Tibial nerve (tissue), 4 donors: ENCODE measurements at regions not wholly inside any gene's neighbourhood (a gene's known extent, or its start where the extent isn't known, plus 50 kb on each side); places are given as distances from the start of the nearest gene placed in this dataset.

Experiments
- DNase-seq, 2 donors: peaks; one replicate each; pipeline ENCODE4 v3.0.0-alpha.2; 2019; ENCODE audit warnings: low spot score in 2 of 2
- H3K27ac ChIP-seq, 4 donors: fragments of 200-600 bp; sonication (generic) in 3 of 4; one replicate each; pipeline ENCODE4 v1.5.1; 2017 to 2019; ENCODE audit warnings: mild to moderate bottlenecking in 1 of 4
- H3K27me3 ChIP-seq, 2 donors: fragments of 200-600 bp; sonication (generic) in 1 of 2; one replicate each; pipeline versions ENCODE4 v1.5.1 to v1.6.0; 2017 to 2019
- H3K36me3 ChIP-seq, 3 donors: fragments of 200-600 bp; sonication (generic); one replicate each; pipeline ENCODE4 v1.5.1; 2018 to 2019
- H3K4me1 ChIP-seq, 4 donors: fragments of 200-600 bp; sonication (generic) in 3 of 4; one replicate each; pipeline ENCODE4 v1.5.1; 2017 to 2019
- H3K4me3 ChIP-seq, 4 donors: fragments of 200-600 bp; sonication (generic) in 3 of 4; one replicate each; pipeline ENCODE4 v1.5.1; 2017 to 2019; ENCODE audit warnings: mild to moderate bottlenecking in 1 of 4, moderate library complexity in 1 of 4
- H3K9me3 ChIP-seq, 4 donors: fragments of 200-600 bp; sonication (generic) in 3 of 4; one replicate each; pipeline ENCODE4 v1.5.1; 2017 to 2019
- CTCF ChIP-seq, 5 experiments: fragments of 200-600 bp in 3 of 5; fragments of 450-650 bp in 2 of 5; sonication (generic) in 3 of 5; IDR thresholded peaks; one replicate each; pipeline ENCODE4 v1.5.1; 2016 to 2019; ENCODE audit warnings: antibody characterized with exemption in 5 of 5, mild to moderate bottlenecking in 3 of 5, moderate library complexity in 2 of 5
- EP300 ChIP-seq, 2 donors: sonication (generic); formaldehyde crosslinking; IDR thresholded peaks; one replicate each; pipeline ENCODE4 v1.6.1; 2017; ENCODE audit warnings: antibody characterized with exemption in 2 of 2, mild to moderate bottlenecking in 1 of 2
- POLR2A ChIP-seq, 2 donors: fragments of 450-650 bp; IDR thresholded peaks; one replicate each; pipeline ENCODE4 v1.6.1; 2017; ENCODE audit warnings: antibody characterized with exemption in 2 of 2, mild to moderate bottlenecking in 2 of 2, moderate library complexity in 2 of 2
- WGBS, 2 donors: methylation state at CpG; one replicate each; pipeline ENCODE4 v1.1.5; 2018; 5-methylcytosine and 5-hydroxymethylcytosine counted together

- no peaks in the 10 kb centered on the region for H3K4me1 ChIP-seq
- H3K36me3 ChIP-seq = no peaks in the 10 kb centered on the region
- peaks cover 0 to 27% (median 3%) of the 10 kb centered on the region in 4 donors for H3K9me3 ChIP-seq
- no peak overlapping the region for H3K27ac ChIP-seq
- no peak overlapping the region for H3K4me3 ChIP-seq
- no peaks in the 10 kb centered on the region for H3K27me3 ChIP-seq
- WGBS, 2 donors = 68% methylated on average over 2 of the region's 2 CpGs
- DNase-seq = no peak
- no peak for TF ChIP-seq EP300 (IDR thresholded peaks at IDR 0.05)
- TF ChIP-seq POLR2A (IDR thresholded peaks at IDR 0.05) = no peak
- TF ChIP-seq CTCF (IDR thresholded peaks at IDR 0.05) = no peak
Observed at GRCh38 chr22:22982616-22983015, 87.7 kb upstream of the GNAZ start.

- 72 to 78% methylated on average over 2 of the region's 2 CpGs for WGBS, 2 donors
- DNase-seq = no peak
- no peaks in the 10 kb centered on the region for H3K4me1 ChIP-seq
- H3K36me3 ChIP-seq = no peaks in the 10 kb centered on the region
- H3K27ac ChIP-seq = no peak overlapping the region
- TF ChIP-seq POLR2A (IDR thresholded peaks at IDR 0.05) (no peak), EP300 (IDR thresholded peaks at IDR 0.05) (no peak), CTCF (IDR thresholded peaks at IDR 0.05) (no peak)
- no peak overlapping the region for H3K4me3 ChIP-seq
- peaks cover 0 to 27% (median 3%) of the 10 kb centered on the region in 4 donors for H3K9me3 ChIP-seq
- H3K27me3 ChIP-seq = no peaks in the 10 kb centered on the region
Observed at GRCh38 chr22:22983123-22983522, 87.2 kb upstream of the GNAZ start.

- no peaks in the 10 kb centered on the region for H3K4me1 ChIP-seq
Observed at GRCh38 chr22:22983816-22984215, 86.5 kb upstream of the GNAZ start.

GRCh38 chr22:22984967-22985366 is 85.4 kb upstream of the GNAZ start:
- WGBS, 2 donors = 74 to 78% methylated on average over 2 of the region's 2 CpGs
- DNase-seq = no peak
- Histone ChIP-seq H3K36me3 (no peaks in the 10 kb centered on the region), H3K4me3 (no peak overlapping the region), H3K27me3 (no peaks in the 10 kb centered on the region), H3K27ac (no peak overlapping the region), H3K9me3 (peaks cover 0 to 13% (median 0%) of the 10 kb centered on the region in 4 donors), H3K4me1 (no peaks in the 10 kb centered on the region)
- TF ChIP-seq POLR2A (IDR thresholded peaks at IDR 0.05) (no peak), EP300 (IDR thresholded peaks at IDR 0.05) (no peak)

More at GRCh38 chr22:22983816-22984215, 86.5 kb upstream of the GNAZ start:
- no peak for DNase-seq
- Histone ChIP-seq H3K27me3 (no peaks in the 10 kb centered on the region), H3K9me3 (peaks cover 0 to 25% (median 3%) of the 10 kb centered on the region in 4 donors), H3K27ac (no peak overlapping the region), H3K4me3 (no peak overlapping the region), H3K36me3 (no peaks in the 10 kb centered on the region)
- TF ChIP-seq CTCF (IDR thresholded peaks at IDR 0.05) = no peak
- no peak for TF ChIP-seq POLR2A (IDR thresholded peaks at IDR 0.05)
- no peak for TF ChIP-seq EP300 (IDR thresholded peaks at IDR 0.05)
- WGBS, 2 donors = 38 to 71% methylated on average over 1 of the region's 1 CpG

- Histone ChIP-seq H3K27ac (no peak overlapping the region), H3K36me3 (no peaks in the 10 kb centered on the region)
- 71 to 79% methylated on average over 2 of the region's 2 CpGs for WGBS, 2 donors
Observed at GRCh38 chr22:22986008-22986407, 84.3 kb upstream of the GNAZ start.

More at GRCh38 chr22:22986008-22986407, 84.3 kb upstream of the GNAZ start:
- no peak for DNase-seq
- TF ChIP-seq POLR2A (IDR thresholded peaks at IDR 0.05) = no peak
- no peak for TF ChIP-seq CTCF (IDR thresholded peaks at IDR 0.05)
- TF ChIP-seq EP300 (IDR thresholded peaks at IDR 0.05) = no peak
- Histone ChIP-seq H3K27me3 (no peaks in the 10 kb centered on the region), H3K9me3 (peaks cover 0 to 3% (median 0%) of the 10 kb centered on the region in 4 donors), H3K4me1 (no peaks in the 10 kb centered on the region), H3K4me3 (no peak overlapping the region)
